NCI-H1436 treated with DMSO at 0.1 percent for 48 hours (cell line): ENCODE measurements at regions not wholly inside any gene's neighbourhood (a gene's known extent, or its start where the extent isn't known, plus 50 kb on each side); places are given as distances from the start of the nearest gene placed in this dataset.
"Not testable (repeated sequence)": the region's sequence is repeated elsewhere in the genome, so short reads cannot be mapped to it uniquely, and the experiment has no call there.

Source experiments
- DNase-seq: peaks from one replicate; lab custom pipeline; 2025; lab: John Stamatoyannopoulos, UW

DNA sequence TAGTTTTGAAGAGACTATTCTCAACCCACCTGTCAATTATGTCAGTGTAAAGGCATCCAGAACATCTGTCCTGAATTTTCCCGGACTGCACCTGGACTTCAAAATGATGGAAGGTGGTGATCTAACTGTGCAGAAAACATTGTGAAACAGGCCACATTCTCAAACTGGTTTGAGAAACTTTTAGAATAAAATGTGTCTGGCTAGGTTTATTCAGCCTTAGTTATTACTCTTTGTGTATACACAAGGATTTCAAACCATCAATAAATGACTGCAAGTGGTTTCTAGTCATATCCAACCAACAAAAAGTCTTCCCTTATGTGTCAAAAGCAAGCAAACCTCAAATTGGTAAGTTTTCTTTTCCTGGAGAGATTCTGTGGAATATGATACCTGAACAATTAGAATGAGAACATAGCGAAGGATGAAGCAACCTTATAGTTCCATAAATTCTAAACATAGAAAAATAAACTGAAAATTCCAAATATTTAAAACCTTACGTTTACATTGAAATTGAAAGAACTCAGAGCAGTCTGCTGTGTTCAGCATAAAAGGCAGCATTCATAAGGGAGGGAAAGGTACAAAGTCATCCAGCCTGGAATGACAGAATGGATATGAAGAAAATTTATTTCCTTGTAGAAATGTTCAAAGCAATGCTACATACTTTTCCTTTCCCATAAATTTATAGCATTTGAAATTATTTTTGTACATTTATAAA is 306.6 kb upstream of the TGFBR2 start:
- no peak for DNase-seq

DNA sequence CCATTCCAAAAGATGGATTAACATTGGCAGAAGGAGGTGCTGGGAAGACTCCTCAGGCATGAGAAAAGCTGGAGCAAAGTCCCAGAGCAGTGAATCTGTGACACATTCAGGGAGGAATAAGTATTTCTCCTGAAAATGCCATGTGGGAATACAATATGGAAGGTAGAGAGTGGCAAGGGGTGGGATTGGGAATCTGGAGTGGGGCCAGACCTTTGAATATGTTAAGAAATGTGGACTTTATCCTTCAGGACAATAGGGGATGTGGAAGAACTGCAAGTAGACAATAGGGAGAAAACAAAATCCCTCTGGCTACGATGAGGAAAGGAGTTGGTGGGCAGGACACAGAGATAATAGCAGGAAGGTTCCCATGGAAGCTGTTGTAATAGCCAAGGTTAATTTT is 305.6 kb upstream of the TGFBR2 start:
- no peak for DNase-seq

DNA sequence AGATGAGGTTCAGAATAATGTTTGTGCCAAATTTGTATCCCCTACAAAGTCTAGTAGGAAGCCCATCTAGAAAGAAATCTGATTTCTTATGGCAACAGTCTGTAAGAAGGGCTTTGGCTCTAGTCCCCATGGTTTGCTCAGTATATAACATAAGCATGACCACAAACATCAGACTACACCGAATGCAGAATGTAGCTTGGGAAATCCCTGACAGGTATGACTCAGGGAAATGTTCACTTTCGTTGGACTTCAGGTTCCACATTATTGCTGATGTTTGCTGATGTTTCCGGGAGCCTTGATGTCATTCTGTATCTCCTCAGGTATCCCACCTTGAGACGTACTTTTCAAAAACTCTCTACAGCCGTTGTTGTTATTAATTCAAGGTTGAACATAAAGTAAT is 304.4 kb upstream of the TGFBR2 start:
- DNase-seq = no peak

DNA sequence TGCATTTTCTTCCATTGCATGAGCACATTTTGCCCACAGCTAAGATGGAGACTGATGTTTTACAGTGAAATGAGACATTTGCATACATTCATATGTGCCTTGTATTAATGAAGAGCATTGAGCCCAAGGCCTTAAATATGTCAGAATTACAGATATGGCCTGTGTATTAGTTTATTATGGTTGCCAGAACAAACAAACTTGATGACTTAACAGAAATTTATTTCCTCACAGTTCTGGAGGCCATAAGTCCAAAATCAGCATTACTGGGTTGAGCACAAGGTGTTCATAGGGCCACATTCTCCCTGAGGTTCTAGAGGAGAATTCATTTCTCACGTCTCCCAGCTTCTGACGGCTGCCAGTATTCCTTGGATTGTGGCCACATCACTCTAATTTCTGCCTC is 302.6 kb upstream of the TGFBR2 start:
- no peak for DNase-seq

DNA sequence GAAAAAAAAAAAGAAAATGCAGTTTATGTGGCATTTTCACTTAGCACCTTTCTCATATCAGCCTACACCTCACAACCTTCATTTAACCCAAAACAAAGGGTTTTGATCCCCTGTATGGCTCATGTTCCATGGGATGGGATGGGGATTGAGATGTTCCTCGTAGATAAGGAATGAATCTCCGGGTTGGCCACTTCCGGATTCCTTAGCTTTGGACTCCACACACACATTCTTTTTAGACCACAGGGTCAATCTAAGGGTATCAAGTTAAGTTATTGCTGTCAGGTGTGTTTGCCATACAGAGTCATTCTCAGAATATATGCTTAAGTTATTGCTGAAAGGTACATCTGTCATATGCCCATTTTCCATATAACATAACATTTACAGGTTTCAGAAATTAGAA is 301.4 kb upstream of the TGFBR2 start:
- DNase-seq = no peak

DNA sequence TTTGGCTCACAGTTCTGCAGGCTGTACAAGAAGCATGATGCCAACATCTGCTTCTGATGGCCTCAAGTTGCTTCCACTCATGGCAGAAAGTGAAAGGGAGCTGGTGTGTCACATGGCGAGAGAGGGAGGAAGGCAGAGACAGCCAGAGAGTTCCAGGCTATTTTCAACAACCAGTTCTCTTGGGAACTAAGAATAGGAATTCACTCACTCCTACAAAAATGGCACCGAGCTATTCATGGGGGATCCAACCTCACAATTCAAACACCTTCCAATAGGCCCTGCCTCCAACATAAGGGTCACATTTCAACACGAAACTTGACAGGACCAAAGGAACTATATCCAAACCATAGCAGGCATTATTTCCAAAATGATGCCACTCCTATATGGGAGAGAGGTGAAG is 299.5 kb upstream of the TGFBR2 start:
- no peak for DNase-seq

DNA sequence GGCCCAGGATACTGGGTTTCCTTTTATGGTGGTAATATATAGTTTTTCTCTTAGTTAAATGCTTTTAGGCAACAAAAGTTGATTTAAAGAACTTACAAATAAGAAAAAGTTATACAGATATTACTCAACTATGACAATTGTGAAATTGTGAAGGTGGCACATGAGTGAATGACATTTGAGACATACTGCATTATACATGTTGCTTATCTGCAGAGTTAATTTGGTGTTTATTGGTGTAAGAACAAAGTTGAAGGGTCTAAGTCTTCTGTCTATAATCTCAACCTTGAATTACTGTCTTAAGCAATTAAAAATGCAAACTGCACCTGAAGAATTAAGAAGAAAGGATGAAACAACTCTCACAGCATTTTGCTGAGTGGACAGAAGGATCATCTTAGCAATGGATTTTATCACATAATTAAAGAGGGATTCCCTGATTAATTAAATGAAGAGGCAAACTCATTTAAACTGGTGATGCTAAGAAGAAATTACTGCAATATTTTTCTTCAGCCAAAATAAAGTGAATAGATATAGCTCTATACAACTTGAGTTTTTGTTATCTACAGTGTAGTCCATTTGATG is 298.9 kb upstream of the TGFBR2 start:
- DNase-seq = no peak

DNA sequence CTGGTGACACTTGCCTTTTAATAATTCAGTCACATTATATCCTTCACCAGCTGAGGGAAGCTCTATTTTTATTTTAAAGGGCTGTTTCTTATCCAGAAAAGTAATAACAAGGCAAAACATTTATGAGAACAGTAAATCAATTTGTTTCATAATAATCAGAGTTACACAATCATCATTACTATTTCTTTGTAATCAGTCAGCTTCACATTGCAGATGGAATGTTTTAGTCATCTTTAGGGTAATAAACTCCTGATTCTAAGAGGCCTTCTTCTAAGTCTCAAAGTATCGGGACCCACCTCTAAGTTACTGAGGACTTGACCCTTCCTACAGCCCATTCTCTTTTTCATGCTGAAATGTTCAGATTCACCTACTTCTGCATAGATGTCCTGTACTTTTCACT is 298.3 kb upstream of the TGFBR2 start:
- DNase-seq = no peak

DNA sequence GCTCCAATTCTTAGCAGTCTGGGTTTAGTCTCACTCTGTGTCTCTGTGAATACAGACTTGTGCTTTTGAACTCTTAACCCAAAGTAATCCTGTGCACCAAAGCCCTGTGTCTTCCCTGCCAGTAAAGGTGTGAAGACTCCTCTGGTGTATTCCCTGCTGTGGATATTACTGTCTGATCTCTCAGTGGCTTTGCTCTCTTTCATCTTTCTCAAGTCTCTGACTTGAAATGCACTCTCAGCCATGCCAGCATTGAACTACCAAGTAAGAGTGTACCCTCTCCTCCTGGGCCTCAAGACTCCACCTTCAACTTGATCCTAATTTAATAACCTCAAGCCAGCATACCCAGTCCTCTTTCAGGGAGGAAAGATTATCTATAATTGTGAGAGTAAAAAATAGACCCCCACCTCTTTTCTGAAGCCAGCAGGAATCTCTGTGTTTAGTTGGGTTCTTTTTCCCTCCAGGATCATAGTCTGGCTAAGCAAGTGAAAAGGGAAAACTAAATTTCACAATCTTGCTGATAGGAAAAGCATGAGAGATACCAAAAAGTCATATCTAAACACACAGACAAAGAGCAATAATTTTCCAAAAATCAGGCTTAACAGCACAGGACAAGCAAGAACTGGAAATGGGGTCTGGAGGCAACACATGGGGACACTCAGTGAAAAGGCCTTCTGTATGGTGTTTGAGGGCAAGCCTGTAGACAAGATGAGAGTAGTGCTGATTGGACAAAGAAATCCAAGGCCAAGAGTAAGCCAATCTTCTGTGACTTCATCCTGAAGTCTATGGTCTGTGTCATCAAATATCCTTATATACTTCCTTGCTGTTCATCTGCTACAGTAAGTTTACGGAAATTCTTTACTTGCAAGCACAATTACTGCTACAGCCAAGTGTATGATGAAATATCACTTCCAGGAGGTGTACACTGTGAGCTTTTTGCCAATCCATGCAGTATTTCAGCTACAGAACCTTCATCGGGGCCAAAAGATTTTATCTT is 296.1 kb upstream of the TGFBR2 start:
- DNase-seq = no peak

DNA sequence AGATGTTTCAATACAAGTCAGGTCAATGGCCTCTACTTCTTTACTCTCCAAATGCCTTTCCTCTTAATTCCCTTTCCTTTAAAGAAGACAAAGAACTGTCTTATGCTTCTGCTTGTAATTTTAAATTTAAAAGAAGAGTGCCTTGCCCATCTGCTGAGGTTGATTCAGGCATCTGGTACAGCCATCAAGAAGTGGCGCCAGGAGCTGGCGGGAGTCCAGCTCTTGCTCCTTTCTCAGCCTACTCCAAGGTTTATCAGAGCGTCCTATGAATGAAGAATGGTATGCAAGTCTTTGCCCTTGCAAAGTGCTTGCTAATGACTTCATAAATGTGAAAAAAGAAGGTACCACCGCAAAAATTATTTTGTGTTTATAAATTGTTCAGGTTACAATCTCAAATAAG is 294.6 kb upstream of the TGFBR2 start:
- DNase-seq = no peak

DNA sequence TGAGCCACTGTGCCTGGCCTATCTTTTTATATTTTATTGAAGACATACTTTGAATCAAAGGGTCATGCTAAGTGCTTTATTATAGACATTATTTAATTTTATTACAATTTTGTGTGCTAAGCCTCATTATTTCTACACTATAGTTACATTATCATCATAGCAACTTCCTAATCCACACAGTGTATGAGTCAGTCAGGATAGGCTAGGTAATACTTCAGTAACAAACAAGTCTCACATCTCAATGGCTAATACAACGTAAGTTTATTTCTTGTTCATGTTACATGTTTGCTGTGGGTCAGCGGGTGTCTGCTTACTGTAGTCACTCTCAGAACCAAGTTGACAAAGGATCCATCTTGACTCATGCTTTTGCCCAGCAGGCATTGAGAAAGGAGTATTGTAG is 292.6 kb upstream of the TGFBR2 start:
- no peak for DNase-seq

DNA sequence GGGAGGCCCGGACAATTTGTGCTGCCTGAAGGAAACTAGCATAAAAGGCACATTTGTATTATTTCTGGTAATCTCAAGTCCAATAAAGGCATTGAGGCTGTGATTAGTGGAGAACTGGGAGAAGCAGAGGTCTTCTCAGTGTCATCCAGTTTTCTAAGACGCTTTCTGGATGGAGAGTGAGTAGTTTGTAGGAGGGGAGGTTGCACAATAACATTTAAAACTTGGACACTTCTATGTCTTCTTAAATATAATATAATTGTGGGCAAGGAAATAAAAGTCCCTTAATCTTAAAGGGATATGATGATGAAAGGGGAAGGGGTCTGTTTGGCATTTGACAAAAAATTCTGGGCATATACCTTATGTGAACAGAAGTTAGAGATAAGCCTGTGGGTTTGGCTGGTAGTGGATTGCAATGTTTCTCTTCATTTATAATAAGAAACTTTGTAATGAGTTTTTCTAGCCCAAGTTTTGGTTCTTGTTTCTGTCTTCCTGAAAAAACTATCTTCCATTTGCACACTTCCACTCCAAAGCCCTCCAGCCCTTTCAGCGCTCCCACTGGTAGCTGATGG is 291.6 kb upstream of the TGFBR2 start:
- DNase-seq = no peak

DNA sequence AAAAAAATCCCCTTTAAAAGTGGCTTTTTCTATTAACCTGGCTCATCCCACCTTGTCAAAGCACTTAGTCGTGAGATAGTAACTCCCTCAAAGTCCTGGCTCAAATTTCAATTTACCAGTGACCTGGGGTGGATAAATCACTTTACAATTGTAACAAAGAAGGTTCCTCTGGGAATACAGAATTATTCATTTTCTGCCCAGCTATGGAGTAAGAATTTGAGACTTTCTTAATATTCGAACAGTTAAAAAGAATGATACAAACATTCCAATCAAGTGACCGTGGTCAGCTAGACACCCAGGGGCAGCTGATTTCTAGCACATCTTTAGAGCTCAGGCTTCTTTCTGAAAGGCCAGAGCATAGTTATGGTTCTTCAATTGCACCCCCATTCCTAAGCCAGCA is 291.0 kb upstream of the TGFBR2 start:
- DNase-seq = no peak

DNA sequence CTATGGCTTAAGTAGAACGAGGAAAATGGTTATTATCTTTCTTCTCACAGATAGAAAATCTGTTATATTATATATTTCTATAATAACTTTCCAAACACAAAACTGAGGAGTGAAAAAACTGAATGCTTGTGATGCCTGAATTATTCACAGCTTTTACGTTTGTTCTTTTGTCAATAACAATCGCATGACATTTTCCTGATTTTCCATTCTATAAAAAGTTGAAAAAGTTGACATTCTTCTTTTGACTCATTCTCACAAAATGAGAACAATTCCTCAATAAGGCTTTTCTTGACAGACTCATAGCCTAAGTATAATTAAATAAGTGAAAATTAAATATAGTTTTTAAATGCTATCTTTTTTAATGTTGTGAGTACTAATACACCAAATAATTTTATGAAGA is 288.8 kb upstream of the TGFBR2 start:
- DNase-seq = no peak

DNA sequence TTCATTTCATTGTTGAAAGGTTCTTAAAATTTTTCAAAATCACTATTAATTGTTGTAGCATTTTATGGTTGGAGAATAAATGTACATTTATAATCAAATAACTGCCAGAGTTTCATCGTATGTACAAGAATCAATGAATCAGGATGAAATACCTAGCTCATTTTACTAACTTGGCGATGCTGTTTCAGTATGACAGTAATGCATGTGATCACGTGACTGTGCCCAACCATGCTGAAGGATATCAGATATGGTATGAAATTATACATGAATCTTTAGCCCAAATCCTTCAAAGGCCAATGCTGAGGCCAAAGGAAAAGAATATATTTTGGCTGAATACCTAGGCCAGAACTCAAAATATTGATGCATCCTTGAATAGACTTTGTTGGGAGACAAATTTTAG is 288.3 kb upstream of the TGFBR2 start:
- DNase-seq = no peak

DNA sequence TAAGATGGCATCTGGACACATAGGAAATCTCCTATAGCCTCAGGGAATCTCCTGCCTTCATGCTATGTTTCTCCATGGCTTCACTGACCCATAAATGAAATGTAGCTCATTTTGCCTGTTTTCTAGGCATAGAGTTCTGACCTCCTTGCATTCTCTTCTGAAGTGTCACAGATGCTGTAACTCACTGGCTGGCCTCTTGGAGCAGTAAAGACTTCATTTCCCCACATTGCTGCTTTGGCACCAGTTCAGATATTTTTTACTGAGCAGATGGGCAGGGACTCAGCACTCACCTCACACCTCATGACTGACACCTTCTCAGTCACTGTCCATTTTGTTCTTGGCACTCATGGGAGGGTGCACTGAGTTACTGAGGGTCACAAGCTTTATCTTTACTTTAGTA is 286.7 kb upstream of the TGFBR2 start:
- DNase-seq = no peak

DNA sequence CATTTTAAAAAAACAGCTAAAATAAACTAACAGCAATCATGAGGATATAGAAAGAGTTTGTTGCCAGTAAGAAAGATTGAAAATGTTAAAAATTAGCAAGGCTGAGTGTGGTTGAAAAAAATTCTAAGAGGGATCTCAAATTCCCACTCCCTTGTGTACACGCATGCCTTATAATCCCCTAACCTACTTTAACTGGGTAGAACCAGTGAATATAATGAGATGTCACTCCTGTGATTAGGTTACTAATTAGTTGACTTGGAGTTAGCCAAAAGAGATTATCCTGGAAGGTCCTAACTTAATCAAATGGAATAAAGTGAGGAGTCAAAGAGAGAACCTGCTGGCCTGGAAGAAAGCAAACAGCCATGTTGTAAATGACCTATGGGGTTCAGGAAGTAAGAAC is 286.0 kb upstream of the TGFBR2 start:
- no peak for DNase-seq

DNA sequence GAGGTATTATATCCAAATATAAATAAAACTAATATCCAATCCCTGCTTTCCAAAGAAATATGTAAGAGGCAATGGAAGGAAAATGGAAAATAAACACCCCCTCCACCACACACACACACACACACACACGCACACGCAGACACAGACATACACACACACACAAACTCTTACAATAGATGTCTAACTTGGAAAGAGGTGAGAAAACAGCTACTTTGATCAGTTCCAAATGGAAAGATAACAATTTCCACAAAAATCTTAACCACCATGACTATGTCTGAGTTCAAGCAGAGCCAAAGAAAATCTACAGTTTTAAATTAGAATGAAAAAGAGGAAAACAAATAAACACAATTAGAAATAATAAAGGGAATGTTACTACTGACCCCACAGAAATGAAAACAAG is 285.3 kb upstream of the TGFBR2 start:
- DNase-seq = no peak

DNA sequence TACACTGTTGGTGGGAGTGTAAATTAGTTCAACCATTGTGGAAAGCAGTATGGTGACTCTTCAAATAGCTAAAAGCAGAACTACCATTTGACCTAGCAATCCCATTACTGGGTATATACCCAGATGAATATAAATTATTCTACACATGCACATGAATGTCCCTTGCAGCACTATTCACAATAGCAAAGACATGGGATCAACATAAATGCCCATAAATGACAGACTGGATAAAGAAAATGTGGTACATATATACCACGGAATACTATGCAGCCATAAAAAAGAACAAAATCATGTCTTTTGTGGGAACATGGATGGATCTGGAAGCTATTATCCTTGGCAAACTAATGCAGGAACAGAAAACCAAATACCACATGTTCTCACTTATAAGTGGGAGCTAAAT is 282.8 kb upstream of the TGFBR2 start:
- not testable (repeated sequence) for DNase-seq

DNA sequence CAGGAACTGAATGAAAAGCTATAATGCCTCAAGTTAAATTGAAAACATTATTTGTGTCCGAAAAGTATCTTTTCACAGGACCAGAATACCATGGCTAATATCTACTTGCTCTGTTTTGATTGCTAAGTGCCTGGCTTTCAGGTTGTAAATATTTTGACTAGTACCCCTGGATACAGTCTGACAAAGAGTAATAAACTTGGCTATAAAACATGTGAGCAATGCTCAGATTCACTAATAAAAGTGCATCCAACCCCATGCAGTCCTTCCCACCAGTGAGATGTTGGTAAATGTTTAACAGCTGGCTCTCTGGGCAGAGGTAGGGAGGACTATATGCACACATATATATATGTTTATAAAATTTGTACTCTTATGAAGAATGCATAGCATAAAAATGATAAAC is 281.8 kb upstream of the TGFBR2 start:
- no peak for DNase-seq

DNA sequence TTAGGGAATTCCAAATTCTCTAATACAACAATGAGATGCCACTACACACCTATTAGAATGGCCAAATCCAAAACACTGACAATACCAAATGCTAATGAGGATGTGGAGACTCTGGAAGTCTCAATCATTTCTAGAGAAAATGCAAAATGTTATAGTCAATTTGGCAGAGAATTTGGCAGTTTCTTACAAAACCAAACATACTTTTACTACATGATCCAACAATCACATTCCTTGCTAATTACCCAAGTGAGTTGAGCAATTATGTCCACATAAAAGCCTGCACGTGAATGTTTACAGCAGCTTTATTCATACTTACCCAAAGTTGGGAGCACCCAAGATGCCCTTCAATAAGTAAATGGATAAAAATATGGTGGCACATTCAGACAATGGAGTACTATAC is 278.4 kb upstream of the TGFBR2 start:
- DNase-seq = not testable (repeated sequence)

DNA sequence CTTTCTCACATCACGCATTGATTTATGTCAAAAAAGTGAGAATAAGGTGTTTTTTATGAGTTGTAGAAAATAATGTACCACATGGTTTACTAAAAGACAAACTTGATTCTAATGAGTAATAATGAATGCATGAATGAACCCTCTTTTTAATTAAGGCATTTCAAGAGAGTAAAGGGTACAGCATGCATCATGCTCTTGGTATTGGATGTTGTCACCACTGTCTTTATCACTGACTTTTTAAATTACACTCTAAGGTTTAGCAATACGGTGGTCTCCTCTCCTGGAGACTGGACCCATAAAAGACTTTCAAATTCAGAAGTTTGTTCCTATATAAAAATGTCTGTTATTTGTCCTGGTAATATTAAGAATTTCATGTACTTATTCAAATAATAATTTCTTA is 277.5 kb upstream of the TGFBR2 start:
- not testable (repeated sequence) for DNase-seq

DNA sequence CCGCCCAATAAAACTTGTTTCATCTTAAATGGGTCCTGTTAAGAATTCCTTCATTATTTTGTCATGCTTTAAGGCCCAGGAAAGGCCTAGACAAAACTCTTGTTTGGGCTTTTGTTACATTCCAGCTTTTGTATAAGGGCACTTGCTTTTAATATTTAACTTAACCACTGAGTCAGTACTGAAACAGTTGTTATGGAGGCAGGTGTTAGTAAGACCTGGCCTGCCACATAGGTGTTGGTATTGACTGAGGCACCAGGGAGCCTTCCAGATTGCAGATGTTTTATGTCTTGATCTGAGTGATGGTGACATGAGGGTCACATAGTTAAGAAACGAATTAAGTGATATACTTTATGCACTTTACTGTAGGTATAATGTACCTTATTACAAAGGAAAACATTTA is 274.9 kb upstream of the TGFBR2 start:
- no peak for DNase-seq
